ENCODE measurements at regions not wholly inside any gene's neighbourhood (a gene's known extent, or its start where the extent isn't known, plus 50 kb on each side); places are given as distances from the start of the nearest gene placed in this dataset.

GRCh38 chr5:7072188-7072587 lies 323.8 kb upstream of the ADCY2 start:
- ChIA-PET CTCF (no interaction called here), POLR2A (ENCODE audit: unreplicated experiment) (no interaction called here)
- no CpG with 5 or more reads among the region's 4 CpGs for WGBS, 2 experiments (ENCODE audit: extremely low coverage in 2 of 2, insufficient read length in 1 of 2)
- no peaks in the 10 kb centered on the region for H3K4me1 ChIP-seq (ENCODE audit: control insufficient read depth, insufficient read depth, low read length)
- H3K4me3 ChIP-seq (ENCODE audit: insufficient read depth, low read depth, low read length) = no peak overlapping the region
- no peak overlapping the region for H2BK20ac ChIP-seq (ENCODE audit: low read depth, low read length)
- TF ChIP-seq ELK1 (IDR thresholded peaks at IDR 0.05; ENCODE audit: borderline replicate concordance, low read depth, low read length) (no peak), RAD21 (IDR thresholded peaks at IDR 0.05; ENCODE audit: low read length) (no peak)
- H3K9me1 ChIP-seq (ENCODE audit: insufficient read depth, low read length) = no peaks in the 10 kb centered on the region
- dilution Hi-C loops (cut with HindIII; ENCODE audit: low sequenced_read_pairs, unreplicated experiment) = no loop called here
- no peak overlapping the region for H4K5ac ChIP-seq (ENCODE audit: low read depth, low read length)
- no peaks in the 10 kb centered on the region for H3K36me3 ChIP-seq (ENCODE audit: control insufficient read depth, insufficient read depth, low read length)
- peaks cover 14% of the 10 kb centered on the region for H3K9me3 ChIP-seq (ENCODE audit: control insufficient read depth, insufficient read depth, low read length)
- no TSS peak for BruUV-seq (replicated peaks)
- DNase-seq (no peak), ATAC-seq (ENCODE audit: low read depth) (no peak)
- no peak overlapping the region for H3K27ac ChIP-seq (ENCODE audit: insufficient read depth, low read length)
- no peak overlapping the region for H2AK9ac ChIP-seq (replicated peaks; ENCODE audit: low read depth, low read length, poor library complexity)
- no peak overlapping the region for H2AFZ ChIP-seq (replicated peaks; ENCODE audit: low read length, poor library complexity)
- no peaks in the 10 kb centered on the region for H3K27me3 ChIP-seq (ENCODE audit: control insufficient read depth, insufficient read depth, low read length)
- no peak overlapping the region for H4K91ac ChIP-seq (ENCODE audit: insufficient read depth, low read depth, low read length)
- intact Hi-C loops (cut with micrococcal nuclease) = no loop called here
- no peak overlapping the region for H2BK120ac ChIP-seq (ENCODE audit: low read depth, low read length)
- H3K14ac ChIP-seq (replicated peaks; ENCODE audit: low read depth, low read length) = no peak overlapping the region
- no peak overlapping the region for H2BK5ac ChIP-seq (ENCODE audit: low read depth, low read length, poor library complexity, severe bottlenecking)
- no peak overlapping the region for H4K8ac ChIP-seq (ENCODE audit: low read depth in 2 of 2, low read length in 2 of 2)
- no peak overlapping the region for H3K23ac ChIP-seq (ENCODE audit: low read depth, low read length)
- no peak overlapping the region for H3K18ac ChIP-seq (ENCODE audit: low read depth, low read length)
- H2BK15ac ChIP-seq (ENCODE audit: low read depth, low read length) = no peak overlapping the region
- H4K20me1 ChIP-seq (ENCODE audit: insufficient read depth, low read length) = no peaks in the 10 kb centered on the region
- no peak overlapping the region for H3K56ac ChIP-seq (ENCODE audit: extremely low read depth, insufficient read depth, low read length)
- no peaks in the 10 kb centered on the region for H3K79me1 ChIP-seq (ENCODE audit: low read depth in 1 of 2, low read length in 2 of 2)
- H3K4ac ChIP-seq (ENCODE audit: low read depth, low read length) = no peak overlapping the region
- H3K9ac ChIP-seq (ENCODE audit: low read depth, low read length) = no peak overlapping the region
- no peak overlapping the region for H2AK5ac ChIP-seq (ENCODE audit: low read depth, low read length)
- in situ Hi-C loops (cut with MboI; ENCODE audit: low sequenced_read_pairs) = no loop called here
- H3K4me2 ChIP-seq (ENCODE audit: low read depth, low read length) = no peak overlapping the region

Data from IMR-90 (cell line).